Cardiac muscle cell (in vitro differentiated cells and primary cell): ENCODE measurements at regions not wholly inside any gene's neighbourhood (a gene's known extent, or its start where the extent isn't known, plus 50 kb on each side); places are given as distances from the start of the nearest gene placed in this dataset.
A peak's percentile ranks its signal among the peaks of the same experiment; 100 is the strongest.

Experiments used
- DNase-seq, 2 donors: peaks; one replicate each; pipeline versions ENCODE4 v3.0.0 to v3.0.0-alpha.2; 2010 to 2017; ENCODE audit warnings: low read depth in 1 of 2, low spot score in 1 of 2
- H3K27ac ChIP-seq: fragments of 200-600 bp; sonication (generic); 2 replicates; pipeline ENCODE4 v1.5.1; 2016
- H3K27me3 ChIP-seq: fragments of 200-600 bp; sonication (generic); 2 replicates; pipeline ENCODE4 v1.6.0; 2016; ENCODE audit warnings: control low read depth
- H3K36me3 ChIP-seq: fragments of 200-600 bp; sonication (generic); 2 replicates; pipeline ENCODE4 v1.5.1; 2016; ENCODE audit warnings: control low read depth
- H3K4me1 ChIP-seq: fragments of 200-600 bp; sonication (generic); 2 replicates; pipeline ENCODE4 v1.8.1; 2017; ENCODE audit warnings: low read depth, mild to moderate bottlenecking, mixed run types
- H3K4me3 ChIP-seq: fragments of 200-600 bp; sonication (generic); 2 replicates; pipeline ENCODE4 v1.5.1; 2016; ENCODE audit warnings: mild to moderate bottlenecking
- H3K9me3 ChIP-seq: fragments of 200-600 bp; sonication (generic); 2 replicates; pipeline ENCODE4 v1.5.1; 2017; ENCODE audit warnings: low read depth, mild to moderate bottlenecking, control low read depth
- CTCF ChIP-seq: IDR thresholded peaks from 2 replicates; pipeline ENCODE4 v1.5.1; 2012; ENCODE audit warnings: low read depth, mild to moderate bottlenecking, low read length

- H3K27me3 ChIP-seq = no peaks in the 10 kb centered on the region
- H3K27ac ChIP-seq = no peak overlapping the region
- TF ChIP-seq CTCF = no peak
- no peak for DNase-seq
- H3K9me3 ChIP-seq = no peaks in the 10 kb centered on the region
- H3K4me3 ChIP-seq = no peak overlapping the region
- H3K4me1 ChIP-seq = peaks cover 8% of the 10 kb centered on the region
- no peaks in the 10 kb centered on the region for H3K36me3 ChIP-seq
Observed at GRCh38 chr7:18287482-18287881, 208.1 kb upstream of the HDAC9 start.

- Histone ChIP-seq H3K4me3 (no peak overlapping the region), H3K4me1 (peaks cover 13% of the 10 kb centered on the region), H3K9me3 (no peaks in the 10 kb centered on the region), H3K36me3 (no peaks in the 10 kb centered on the region), H3K27ac (no peak overlapping the region), H3K27me3 (no peaks in the 10 kb centered on the region)
- no peak for DNase-seq
- no peak for TF ChIP-seq CTCF
Observed at GRCh38 chr7:18288322-18289037, 207.1 kb upstream of the HDAC9 start.

- peaks cover 13% of the 10 kb centered on the region for H3K4me1 ChIP-seq
- H3K4me3 ChIP-seq = no peak overlapping the region
- H3K36me3 ChIP-seq = no peaks in the 10 kb centered on the region
- no peak for TF ChIP-seq CTCF
- no peaks in the 10 kb centered on the region for H3K9me3 ChIP-seq
- DNase-seq = peak in 1 of 2 donors; percentile 36
- no peak overlapping the region for H3K27ac ChIP-seq
- H3K27me3 ChIP-seq = no peaks in the 10 kb centered on the region
Observed at GRCh38 chr7:18289788-18290187, 205.8 kb upstream of the HDAC9 start.

- H3K4me3 ChIP-seq = no peak overlapping the region
- H3K4me1 ChIP-seq = peaks cover 13% of the 10 kb centered on the region
- TF ChIP-seq CTCF = no peak
- DNase-seq = peak in 1 of 2 donors; percentile 35
- H3K27me3 ChIP-seq = no peaks in the 10 kb centered on the region
- no peaks in the 10 kb centered on the region for H3K36me3 ChIP-seq
- H3K9me3 ChIP-seq = no peaks in the 10 kb centered on the region
- H3K27ac ChIP-seq = no peak overlapping the region
Observed at GRCh38 chr7:18290223-18290622, 205.3 kb upstream of the HDAC9 start.

- Histone ChIP-seq H3K9me3 (no peaks in the 10 kb centered on the region), H3K4me3 (no peak overlapping the region), H3K36me3 (no peaks in the 10 kb centered on the region), H3K27me3 (no peaks in the 10 kb centered on the region), H3K4me1 (peaks cover 13% of the 10 kb centered on the region), H3K27ac (no peak overlapping the region)
- DNase-seq = peak in 1 of 2 donors; percentile 41
- no peak for TF ChIP-seq CTCF
Observed at GRCh38 chr7:18290865-18291264, 204.7 kb upstream of the HDAC9 start.

- TF ChIP-seq CTCF = no peak
- Histone ChIP-seq H3K9me3 (no peaks in the 10 kb centered on the region), H3K27me3 (no peaks in the 10 kb centered on the region), H3K4me3 (no peak overlapping the region), H3K36me3 (no peaks in the 10 kb centered on the region), H3K27ac (no peak overlapping the region), H3K4me1 (peaks cover 13% of the 10 kb centered on the region)
- no peak for DNase-seq
Observed at GRCh38 chr7:18292584-18292983, 203.0 kb upstream of the HDAC9 start.
